ENCODE measurements at regions not wholly inside any gene's neighbourhood (a gene's known extent, or its start where the extent isn't known, plus 50 kb on each side); places are given as distances from the start of the nearest gene placed in this dataset.

GRCh38 chr4:112708772-112709171, 71.8 kb downstream of the LARP7 start:
- no peak for TF ChIP-seq CTCF (IDR thresholded peaks at IDR 0.05)
- no peak for TF ChIP-seq EP300 (IDR thresholded peaks at IDR 0.05; ENCODE audit: low read depth)
- no peak for TF ChIP-seq POLR2A (IDR thresholded peaks at IDR 0.05)

All from transverse colon (tissue), 3 donors.